Type B pancreatic cell (in vitro differentiated cells): ENCODE measurements at regions not wholly inside any gene's neighbourhood (a gene's known extent, or its start where the extent isn't known, plus 50 kb on each side); places are given as distances from the start of the nearest gene placed in this dataset.
A peak's percentile ranks its signal among the peaks of the same experiment; 100 is the strongest.

Experiments used
- DNase-seq: peaks from one replicate; pipeline ENCODE4 v3.0.0; 2021; ENCODE audit warnings: mixed read lengths; ENCODE audit not compliant: unreplicated experiment; ENCODE audit errors: extremely low spot score
- H3K27ac Mint-ChIP-seq: 2 replicates; pipeline ENCODE4 v1.8.0; 2021; ENCODE audit warnings: mild to moderate bottlenecking, mixed read lengths
- H3K27me3 Mint-ChIP-seq: 2 replicates; pipeline ENCODE4 v1.8.0; 2021; ENCODE audit warnings: mixed read lengths
- H3K36me3 Mint-ChIP-seq: 2 replicates; pipeline ENCODE4 v1.8.0; 2021; ENCODE audit warnings: mixed read lengths
- H3K4me1 Mint-ChIP-seq: one replicate; pipeline ENCODE4 v1.8.0; 2021; ENCODE audit warnings: mixed read lengths; ENCODE audit not compliant: unreplicated experiment
- H3K4me3 Mint-ChIP-seq: 2 replicates; pipeline ENCODE4 v1.8.0; 2021; ENCODE audit warnings: mild to moderate bottlenecking, mixed read lengths
- H3K9me3 Mint-ChIP-seq: 2 replicates; pipeline ENCODE4 v1.8.0; 2021; ENCODE audit warnings: mixed read lengths
- CTCF ChIP-seq: fragments of 200-600 bp; sonication (generic); conservative IDR thresholded peaks from 2 replicates; pipeline ENCODE4 v1.5.0; 2021; ENCODE audit warnings: antibody characterized with exemption, mild to moderate bottlenecking

DNA sequence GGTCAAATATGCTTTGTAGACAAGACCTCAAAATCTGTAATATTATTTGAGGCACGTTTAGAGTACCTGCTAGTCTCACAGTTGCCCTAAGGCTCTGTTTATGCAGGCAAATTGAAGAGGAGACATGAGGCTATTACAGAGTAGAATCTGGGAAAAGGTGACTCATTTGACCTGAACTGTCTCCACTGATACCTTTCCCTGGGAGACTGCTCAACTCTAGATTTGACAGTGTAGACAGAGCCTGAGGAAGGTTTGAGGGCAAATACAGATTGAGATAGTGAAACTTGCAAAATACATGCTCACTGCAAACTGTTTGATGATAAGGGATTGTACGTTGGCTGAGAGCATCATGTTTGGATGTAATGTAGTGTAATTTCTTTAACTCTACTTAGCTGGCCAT, 1266.6 kb upstream of the CDH8 start:
- no peak overlapping the region for H3K27ac Mint-ChIP-seq
- DNase-seq: no peak
- no peak overlapping the region for H3K4me3 Mint-ChIP-seq
- H3K4me1 Mint-ChIP-seq: peaks cover 4% of the 10 kb centered on the region
- no peaks in the 10 kb centered on the region for H3K36me3 Mint-ChIP-seq
- H3K27me3 Mint-ChIP-seq: no peaks in the 10 kb centered on the region
- TF ChIP-seq CTCF: no peak
- H3K9me3 Mint-ChIP-seq: no peaks in the 10 kb centered on the region

DNA sequence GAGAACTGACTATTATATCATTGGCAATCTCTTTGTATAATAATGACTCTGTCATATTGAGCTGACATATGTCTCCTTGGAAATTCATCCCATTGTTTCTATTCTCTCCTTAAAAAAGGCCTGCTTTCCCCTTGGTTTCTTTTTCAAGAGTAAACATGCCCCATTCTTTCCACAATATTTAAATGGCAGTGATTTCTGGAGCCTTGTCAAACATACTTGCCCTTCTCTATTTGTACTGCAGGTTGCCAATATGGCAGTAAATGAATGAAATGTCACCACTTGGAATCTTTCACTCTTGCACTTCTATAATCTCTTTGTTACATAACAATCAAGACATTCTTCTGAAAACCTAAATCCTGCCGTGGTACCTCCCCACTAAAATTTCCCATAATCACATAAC, 1265.1 kb upstream of the CDH8 start:
- Mint-ChIP-seq H3K4me3 (no peak overlapping the region), H3K36me3 (no peaks in the 10 kb centered on the region), H3K27ac (no peak overlapping the region), H3K27me3 (no peaks in the 10 kb centered on the region), H3K4me1 (peaks cover 4% of the 10 kb centered on the region), H3K9me3 (no peaks in the 10 kb centered on the region)
- no peak for DNase-seq
- no peak for TF ChIP-seq CTCF

DNA sequence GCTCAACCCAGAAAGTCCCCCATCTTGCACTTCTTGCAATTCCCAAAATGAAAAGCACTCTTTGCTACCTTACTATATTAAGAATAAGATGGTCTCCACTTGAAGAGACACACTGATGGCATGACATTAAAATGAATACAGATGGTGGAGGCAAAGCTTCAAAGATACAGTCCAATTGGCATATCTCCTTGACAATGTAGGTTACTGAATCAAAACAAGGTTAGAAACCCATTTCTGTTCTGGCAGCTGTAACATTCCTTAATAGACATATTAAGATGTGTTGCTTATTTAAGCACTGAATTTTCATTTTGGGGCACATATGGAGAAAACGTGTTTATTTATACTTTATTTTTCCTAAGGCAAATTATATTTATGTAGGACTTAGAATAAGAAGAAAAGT, 1262.8 kb upstream of the CDH8 start:
- peaks cover 4% of the 10 kb centered on the region for H3K4me1 Mint-ChIP-seq
- H3K27ac Mint-ChIP-seq: no peak overlapping the region
- H3K36me3 Mint-ChIP-seq: no peaks in the 10 kb centered on the region
- H3K27me3 Mint-ChIP-seq: no peaks in the 10 kb centered on the region
- H3K9me3 Mint-ChIP-seq: no peaks in the 10 kb centered on the region
- no peak overlapping the region for H3K4me3 Mint-ChIP-seq
- TF ChIP-seq CTCF: no peak
- DNase-seq: no peak

GRCh38 chr16:63292036-63292435, 1255.8 kb upstream of the CDH8 start:
- Mint-ChIP-seq H3K36me3 (no peaks in the 10 kb centered on the region), H3K4me1 (no peaks in the 10 kb centered on the region), H3K27me3 (no peaks in the 10 kb centered on the region), H3K27ac (no peak overlapping the region), H3K4me3 (no peak overlapping the region), H3K9me3 (no peaks in the 10 kb centered on the region)
- DNase-seq: no peak
- no peak for TF ChIP-seq CTCF

GRCh38 chr16:63289834-63290460, 1253.7 kb upstream of the CDH8 start:
- no peak overlapping the region for H3K27ac Mint-ChIP-seq
- TF ChIP-seq CTCF: peak; percentile 94
- H3K9me3 Mint-ChIP-seq: no peaks in the 10 kb centered on the region
- no peak for DNase-seq
- no peaks in the 10 kb centered on the region for H3K36me3 Mint-ChIP-seq
- H3K4me1 Mint-ChIP-seq: no peaks in the 10 kb centered on the region
- H3K27me3 Mint-ChIP-seq: no peaks in the 10 kb centered on the region
- H3K4me3 Mint-ChIP-seq: no peak overlapping the region

- DNase-seq: no peak
- Mint-ChIP-seq H3K27me3 (no peaks in the 10 kb centered on the region), H3K27ac (no peak overlapping the region), H3K9me3 (no peaks in the 10 kb centered on the region), H3K4me3 (no peak overlapping the region), H3K36me3 (no peaks in the 10 kb centered on the region), H3K4me1 (no peaks in the 10 kb centered on the region)
- no peak for TF ChIP-seq CTCF
These were observed 1251.2 kb upstream of the CDH8 start for GRCh38 chr16:63287401-63287800.
